ENCODE measurements at regions not wholly inside any gene's neighbourhood (a gene's known extent, or its start where the extent isn't known, plus 50 kb on each side); places are given as distances from the start of the nearest gene placed in this dataset.
"Not testable (repeated sequence)": the region's sequence is repeated elsewhere in the genome, so short reads cannot be mapped to it uniquely, and the experiment has no call there.

- not testable (repeated sequence) for TF ChIP-seq CTCF (IDR thresholded peaks at IDR 0.05 in 2 of 3, conservative IDR thresholded peaks at IDR 0.05 in 1 of 3; ENCODE audit: borderline replicate concordance in 1 of 3, insufficient read depth in 1 of 3, low read depth in 2 of 3, low read length in 2 of 3); ZBTB33 (IDR thresholded peaks at IDR 0.05; ENCODE audit: extremely low read depth, insufficient replicate concordance, low read length); ZFX (IDR thresholded peaks at IDR 0.05); YY1 (IDR thresholded peaks at IDR 0.05; ENCODE audit: extremely low read depth, insufficient replicate concordance, low read depth, low read length); CBX3 (IDR thresholded peaks at IDR 0.05; ENCODE audit: low read depth)
These were observed 220.9 kb upstream of the VKORC1L1 start for GRCh38 chr7:65651826-65652592.

Measured in HCT116 (cell line).